Liver (tissue), 8 donors: ENCODE measurements at regions not wholly inside any gene's neighbourhood (a gene's known extent, or its start where the extent isn't known, plus 50 kb on each side); places are given as distances from the start of the nearest gene placed in this dataset.

Source experiments
- DNase-seq: peaks from one replicate; pipeline ENCODE4 v3.0.0-alpha.2; 2017; ENCODE audit warnings: low spot score
- H3K27ac ChIP-seq, 2 donors: one replicate each; pipeline ENCODE4 v1.7.0; 2013; ENCODE audit warnings: inconsistent platforms in 2 of 2, low read length in 2 of 2, control low read depth in 1 of 2, low read depth in 1 of 2, mild to moderate bottlenecking in 1 of 2
- H3K27me3 ChIP-seq, 4 donors: one replicate each; pipeline versions ENCODE4 v1.6.1 to v1.7.0; 2013; ENCODE audit warnings: low read length in 3 of 4, inconsistent platforms in 1 of 4, mild to moderate bottlenecking in 1 of 4, moderate library complexity in 1 of 4; ENCODE audit not compliant: control insufficient read depth in 4 of 4, insufficient read depth in 4 of 4
- H3K36me3 ChIP-seq, 4 donors: one replicate each; pipeline versions ENCODE4 v1.6.1 to v1.7.0; 2013; ENCODE audit warnings: low read length in 3 of 4, mild to moderate bottlenecking in 3 of 4, low read depth in 1 of 4, moderate library complexity in 1 of 4; ENCODE audit not compliant: control insufficient read depth in 4 of 4, insufficient read depth in 3 of 4
- H3K4me1 ChIP-seq, 4 donors: one replicate each; pipeline versions ENCODE4 v1.6.1 to v1.7.0; 2013; ENCODE audit warnings: low read length in 3 of 4, mild to moderate bottlenecking in 3 of 4, moderate library complexity in 1 of 4; ENCODE audit not compliant: control insufficient read depth in 4 of 4, insufficient read depth in 4 of 4
- H3K4me3 ChIP-seq, 3 donors: one replicate each; pipeline versions ENCODE4 v1.6.1 to v1.7.0; 2013; ENCODE audit warnings: low read length in 3 of 3, control low read depth in 1 of 3, low read depth in 1 of 3, mild to moderate bottlenecking in 1 of 3
- H3K9ac ChIP-seq, 2 donors: one replicate each; pipeline ENCODE4 v1.7.0; 2013; ENCODE audit warnings: low read length in 2 of 2, mild to moderate bottlenecking in 2 of 2, moderate library complexity in 2 of 2, control low read depth in 1 of 2, low read depth in 1 of 2
- H3K9me3 ChIP-seq, 4 donors: one replicate each; pipeline versions ENCODE4 v1.6.1 to v1.7.0; 2013; ENCODE audit warnings: low read length in 3 of 4; ENCODE audit not compliant: control insufficient read depth in 4 of 4
- FOXA1 ChIP-seq: IDR thresholded peaks from 2 replicates; pipeline ENCODE4 v1.6.1; 2016; ENCODE audit warnings: antibody characterized with exemption
- GABPA ChIP-seq, 2 donors: IDR thresholded peaks in 1 of 2; conservative IDR thresholded peaks in 1 of 2; 2 replicates each; pipeline ENCODE4 v1.6.1; 2016; ENCODE audit warnings: antibody characterized with exemption in 2 of 2, mild to moderate bottlenecking in 1 of 2, moderate library complexity in 1 of 2
- JUND ChIP-seq, 2 donors: IDR thresholded peaks; 2 replicates each; pipeline ENCODE4 v1.6.1; 2016; ENCODE audit warnings: antibody characterized with exemption in 2 of 2
- MAX ChIP-seq: IDR thresholded peaks from 2 replicates; pipeline ENCODE4 v1.6.1; 2016; ENCODE audit warnings: antibody characterized with exemption
- NR2F2 ChIP-seq: IDR thresholded peaks from 2 replicates; pipeline ENCODE4 v1.6.1; 2016; ENCODE audit warnings: antibody characterized with exemption
- RAD21 ChIP-seq, 2 donors: IDR thresholded peaks; 2 replicates each; pipeline ENCODE4 v1.6.1; 2016; ENCODE audit warnings: antibody characterized with exemption in 2 of 2, mild to moderate bottlenecking in 2 of 2
- REST ChIP-seq: IDR thresholded peaks from 2 replicates; pipeline ENCODE4 v1.6.1; 2016; ENCODE audit warnings: antibody characterized with exemption, mild to moderate bottlenecking
- RXRA ChIP-seq, 2 donors: IDR thresholded peaks; 2 replicates each; pipeline ENCODE4 v1.6.1; 2017 to 2018; ENCODE audit warnings: antibody characterized with exemption in 2 of 2, mild to moderate bottlenecking in 1 of 2
- SP1 ChIP-seq: IDR thresholded peaks from 2 replicates; pipeline ENCODE4 v1.6.1; 2018; ENCODE audit warnings: antibody characterized with exemption, mild to moderate bottlenecking
- TAF1 ChIP-seq: conservative IDR thresholded peaks from 2 replicates; pipeline ENCODE4 v1.6.1; 2016; ENCODE audit warnings: antibody characterized with exemption, mild to moderate bottlenecking
- YY1 ChIP-seq: IDR thresholded peaks from 2 replicates; pipeline ENCODE4 v1.6.1; 2016; ENCODE audit warnings: antibody characterized with exemption, mild to moderate bottlenecking
- WGBS: extraction: QIAGEN DNeasy Blood & Tissue Kit; methylation state at CpG from one replicate; pipeline ENCODE4 v1.1.7; 2013; 5-methylcytosine and 5-hydroxymethylcytosine counted together
- TF ChIP-seq, protein P1 (sequence below): IDR thresholded peaks from 2 replicates; pipeline ENCODE4 v1.6.1; 2016; ENCODE audit warnings: antibody characterized with exemption
- TF ChIP-seq, protein P2 (sequence below): IDR thresholded peaks from 2 replicates; pipeline ENCODE4 v1.6.1; 2016; ENCODE audit warnings: antibody characterized with exemption
- TF ChIP-seq, protein P3 (sequence below): fragments of 150-350 bp; IDR thresholded peaks from 2 replicates; pipeline ENCODE4 v1.5.1; 2017; ENCODE audit warnings: improper control_type of control experiment, low read depth, low read length; ENCODE audit not compliant: missing input control
- donor health status: healthy.
- donor health status: healthy.
- donor health status: healthy.
- donor health status: healthy.
- donor health status: healthy.

GRCh38 chr20:54774426-54774825, 299.0 kb downstream of the DOK5 start:
- Histone ChIP-seq H3K36me3 (no peaks in the 10 kb centered on the region), H3K4me1 (no peaks in the 10 kb centered on the region), H3K4me3 (no peak overlapping the region), H3K9ac (no peak overlapping the region), H3K9me3 (no peaks in the 10 kb centered on the region), H3K27me3 (peaks cover 0 to 11% (median 1%) of the 10 kb centered on the region in 4 donors), H3K27ac (no peak overlapping the region)
- no peak for DNase-seq
- WGBS, result 64% methylated on average over 5 of the region's 5 CpGs
- no peak for TF ChIP-seq RAD21 (IDR thresholded peaks at IDR 0.05)
- TF ChIP-seq GABPA (IDR thresholded peaks at IDR 0.05 in 1 of 2, conservative IDR thresholded peaks at IDR 0.05 in 1 of 2), result no peak
- no peak for TF ChIP-seq RXRA (IDR thresholded peaks at IDR 0.05)
- no peak for TF ChIP-seq REST
- TF ChIP-seq MAX, result no peak
- TF ChIP-seq, protein P1, sequence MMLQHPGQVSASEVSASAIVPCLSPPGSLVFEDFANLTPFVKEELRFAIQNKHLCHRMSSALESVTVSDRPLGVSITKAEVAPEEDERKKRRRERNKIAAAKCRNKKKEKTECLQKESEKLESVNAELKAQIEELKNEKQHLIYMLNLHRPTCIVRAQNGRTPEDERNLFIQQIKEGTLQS, result no peak
- TF ChIP-seq JUND (IDR thresholded peaks at IDR 0.05), result no peak

DNA sequence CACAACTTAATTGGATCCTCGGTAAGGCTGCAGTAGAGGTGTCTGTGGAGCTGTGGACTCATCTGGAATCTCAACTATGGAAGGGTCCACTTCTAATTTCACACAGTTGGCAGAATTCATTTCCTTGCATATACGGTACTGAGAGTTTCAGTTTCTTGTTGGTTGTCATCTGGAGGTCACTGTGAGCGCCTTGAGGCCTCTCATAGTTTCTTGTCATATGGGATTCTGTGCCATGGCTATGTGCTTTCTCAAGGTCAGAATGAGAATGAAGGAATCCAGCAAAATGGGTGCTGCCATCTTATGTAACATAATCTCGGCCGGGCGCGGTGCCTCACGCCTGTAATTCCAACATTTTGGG, 298.2 kb downstream of the DOK5 start:
- TF ChIP-seq FOXA1 (no peak), YY1 (no peak), NR2F2 (no peak), RXRA (IDR thresholded peaks at IDR 0.05) (no peak), REST (no peak), SP1 (no peak), TAF1 (no peak)
- TF ChIP-seq, protein P2, sequence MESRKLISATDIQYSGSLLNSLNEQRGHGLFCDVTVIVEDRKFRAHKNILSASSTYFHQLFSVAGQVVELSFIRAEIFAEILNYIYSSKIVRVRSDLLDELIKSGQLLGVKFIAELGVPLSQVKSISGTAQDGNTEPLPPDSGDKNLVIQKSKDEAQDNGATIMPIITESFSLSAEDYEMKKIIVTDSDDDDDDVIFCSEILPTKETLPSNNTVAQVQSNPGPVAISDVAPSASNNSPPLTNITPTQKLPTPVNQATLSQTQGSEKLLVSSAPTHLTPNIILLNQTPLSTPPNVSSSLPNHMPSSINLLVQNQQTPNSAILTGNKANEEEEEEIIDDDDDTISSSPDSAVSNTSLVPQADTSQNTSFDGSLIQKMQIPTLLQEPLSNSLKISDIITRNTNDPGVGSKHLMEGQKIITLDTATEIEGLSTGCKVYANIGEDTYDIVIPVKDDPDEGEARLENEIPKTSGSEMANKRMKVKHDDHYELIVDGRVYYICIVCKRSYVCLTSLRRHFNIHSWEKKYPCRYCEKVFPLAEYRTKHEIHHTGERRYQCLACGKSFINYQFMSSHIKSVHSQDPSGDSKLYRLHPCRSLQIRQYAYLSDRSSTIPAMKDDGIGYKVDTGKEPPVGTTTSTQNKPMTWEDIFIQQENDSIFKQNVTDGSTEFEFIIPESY, result no peak
- TF ChIP-seq, protein P3, sequence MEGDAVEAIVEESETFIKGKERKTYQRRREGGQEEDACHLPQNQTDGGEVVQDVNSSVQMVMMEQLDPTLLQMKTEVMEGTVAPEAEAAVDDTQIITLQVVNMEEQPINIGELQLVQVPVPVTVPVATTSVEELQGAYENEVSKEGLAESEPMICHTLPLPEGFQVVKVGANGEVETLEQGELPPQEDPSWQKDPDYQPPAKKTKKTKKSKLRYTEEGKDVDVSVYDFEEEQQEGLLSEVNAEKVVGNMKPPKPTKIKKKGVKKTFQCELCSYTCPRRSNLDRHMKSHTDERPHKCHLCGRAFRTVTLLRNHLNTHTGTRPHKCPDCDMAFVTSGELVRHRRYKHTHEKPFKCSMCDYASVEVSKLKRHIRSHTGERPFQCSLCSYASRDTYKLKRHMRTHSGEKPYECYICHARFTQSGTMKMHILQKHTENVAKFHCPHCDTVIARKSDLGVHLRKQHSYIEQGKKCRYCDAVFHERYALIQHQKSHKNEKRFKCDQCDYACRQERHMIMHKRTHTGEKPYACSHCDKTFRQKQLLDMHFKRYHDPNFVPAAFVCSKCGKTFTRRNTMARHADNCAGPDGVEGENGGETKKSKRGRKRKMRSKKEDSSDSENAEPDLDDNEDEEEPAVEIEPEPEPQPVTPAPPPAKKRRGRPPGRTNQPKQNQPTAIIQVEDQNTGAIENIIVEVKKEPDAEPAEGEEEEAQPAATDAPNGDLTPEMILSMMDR, result no peak

More for the DNA sequence above, 298.2 kb downstream of the DOK5 start:
- no peak for DNase-seq
- H3K36me3 ChIP-seq, result no peaks in the 10 kb centered on the region
- H3K9me3 ChIP-seq, result no peaks in the 10 kb centered on the region
- WGBS, result 85% methylated on average over 8 of the region's 8 CpGs
- H3K27me3 ChIP-seq, result peaks cover 0 to 11% (median 1%) of the 10 kb centered on the region in 4 donors
- H3K9ac ChIP-seq, result no peak overlapping the region
- no peaks in the 10 kb centered on the region for H3K4me1 ChIP-seq
- H3K4me3 ChIP-seq, result no peak overlapping the region
- H3K27ac ChIP-seq, result no peak overlapping the region
